Amygdala (tissue), 56 donors: ENCODE measurements at regions not wholly inside any gene's neighbourhood (a gene's known extent, or its start where the extent isn't known, plus 50 kb on each side); places are given as distances from the start of the nearest gene placed in this dataset.

Experiments
- DNase-seq, 56 donors: peaks; one replicate each; lab custom pipeline; 2025; lab: John Stamatoyannopoulos, UW

DNA sequence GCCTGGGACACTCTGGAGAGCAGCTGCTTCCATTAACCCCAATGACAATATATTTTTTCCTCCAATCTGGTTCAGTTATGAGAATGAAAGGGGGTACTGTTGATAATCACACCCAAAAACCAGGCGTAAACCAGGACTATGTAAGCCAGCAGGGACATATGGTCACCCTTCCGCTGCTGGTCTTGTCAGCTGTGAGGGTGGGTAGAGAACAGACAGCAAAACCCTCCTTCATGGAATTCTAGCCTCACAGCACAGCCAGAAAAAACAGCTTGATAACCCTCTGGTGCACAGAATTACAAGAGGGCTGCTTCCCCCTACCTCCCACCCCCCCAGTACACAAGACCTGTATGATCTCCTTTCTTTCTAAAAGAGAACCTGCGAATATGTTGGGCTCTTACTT is 368.8 kb upstream of the ZMIZ1 start:
- DNase-seq: no peak

DNA sequence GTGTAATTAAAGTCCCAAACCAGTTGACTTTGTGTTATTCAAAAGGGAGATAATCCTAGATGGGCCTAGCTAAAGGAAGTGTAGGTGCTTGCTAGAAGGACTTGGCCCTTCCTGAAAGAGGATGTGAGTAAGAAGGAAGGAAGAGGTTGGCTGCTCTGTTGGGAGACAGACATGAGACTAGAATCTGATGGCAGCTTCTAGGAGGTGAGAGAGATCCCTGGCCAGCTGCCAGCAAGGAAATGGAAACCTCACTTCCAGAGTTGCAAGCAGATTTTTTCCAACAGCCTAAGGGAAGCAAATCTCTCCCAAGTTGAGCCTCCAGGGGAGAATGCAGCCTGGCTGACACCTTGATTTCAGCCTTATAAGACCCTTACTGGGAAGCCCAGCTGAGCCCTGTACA is 368.4 kb upstream of the ZMIZ1 start:
- peak in 10 of 56 donors; percentile 4 to 45 (median 12) for DNase-seq

DNA sequence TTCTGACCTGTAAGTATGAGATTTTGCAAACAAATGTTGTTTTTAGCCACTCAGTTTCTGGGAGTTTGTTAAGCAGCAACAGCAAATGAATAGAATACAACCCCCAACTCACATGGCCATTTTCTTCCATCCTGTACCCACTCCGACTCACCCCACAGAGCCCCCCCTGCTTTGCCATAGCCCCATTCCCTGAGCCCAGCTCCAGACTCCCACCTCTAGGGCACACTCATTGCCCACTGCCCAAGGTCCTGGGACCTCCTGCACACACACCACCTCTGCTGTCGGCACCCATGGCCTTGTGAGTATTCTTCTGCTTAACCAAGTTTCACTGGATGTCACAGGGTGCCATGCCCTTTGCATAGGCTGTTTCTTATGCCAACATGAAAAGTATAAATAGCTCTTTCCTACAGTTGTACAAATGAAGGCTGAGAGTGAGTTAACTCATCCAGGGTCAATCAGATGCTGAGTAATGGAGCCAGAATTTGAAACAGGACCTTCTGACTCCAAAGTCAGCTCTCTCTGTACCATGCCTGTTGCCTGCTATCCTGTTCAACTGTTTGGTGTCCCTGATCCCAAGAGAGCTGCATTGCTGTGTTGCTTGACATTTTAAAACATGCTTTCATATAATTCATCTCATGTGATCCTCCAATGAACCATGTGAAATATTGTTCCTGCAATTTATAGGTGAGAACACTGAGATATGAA is 367.8 kb upstream of the ZMIZ1 start:
- DNase-seq: no peak

DNA sequence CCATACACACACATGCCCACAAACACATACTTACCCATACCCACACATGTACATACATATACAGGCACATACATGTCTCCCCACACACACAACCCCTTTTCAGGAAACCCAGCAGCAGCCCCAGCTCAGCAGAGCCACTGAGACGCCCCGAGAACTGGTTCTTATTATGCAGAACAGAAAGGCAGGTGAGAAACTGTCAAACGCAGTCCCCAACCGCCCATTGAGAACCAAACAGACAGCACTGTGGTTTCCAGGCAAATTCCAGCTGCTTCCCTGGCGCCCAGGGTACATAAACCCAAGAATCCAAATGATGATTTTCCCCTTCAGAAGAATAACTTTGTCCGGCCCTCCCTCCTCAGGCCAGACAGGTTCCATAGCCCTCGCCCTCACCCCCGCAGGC is 366.6 kb upstream of the ZMIZ1 start:
- no peak for DNase-seq

DNA sequence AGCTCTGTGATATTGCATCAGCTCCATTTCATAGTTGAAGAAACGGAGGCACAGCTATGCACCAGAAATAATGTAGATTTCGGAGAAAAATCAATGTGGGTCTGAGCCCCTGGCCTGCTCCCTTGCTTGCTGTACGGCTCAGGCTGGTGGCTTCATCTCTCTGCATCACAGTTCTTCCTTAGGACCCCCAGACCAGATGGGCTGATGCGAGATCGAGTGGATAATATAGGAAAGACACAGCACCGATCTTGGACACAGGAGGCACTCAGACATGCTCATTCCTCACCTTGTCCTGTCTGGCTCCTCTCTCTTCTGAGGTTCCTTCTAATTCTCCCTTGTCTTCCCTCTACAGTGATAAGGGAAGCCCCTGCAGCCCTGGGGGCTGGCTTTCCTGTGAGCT is 365.9 kb upstream of the ZMIZ1 start:
- no peak for DNase-seq

DNA sequence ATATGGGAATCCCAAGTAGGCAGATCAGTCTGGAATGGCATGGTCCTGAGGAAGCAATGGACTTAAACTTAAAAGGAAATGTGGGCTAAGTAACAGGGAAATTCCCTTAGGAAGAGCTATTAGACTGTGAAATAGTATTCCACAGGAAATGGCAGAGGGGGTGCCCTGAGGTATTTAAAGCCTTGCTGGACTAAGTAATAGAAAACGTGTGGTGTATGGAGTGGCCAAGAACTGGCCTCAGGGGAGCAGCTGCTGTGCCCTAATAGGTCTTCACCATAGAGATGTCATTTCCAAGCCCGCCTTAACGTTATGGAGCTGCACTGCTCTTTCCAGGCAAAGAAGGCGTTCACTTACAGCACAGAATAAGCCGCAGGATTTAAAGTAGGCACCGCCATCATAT is 365.2 kb upstream of the ZMIZ1 start:
- no peak for DNase-seq

DNA sequence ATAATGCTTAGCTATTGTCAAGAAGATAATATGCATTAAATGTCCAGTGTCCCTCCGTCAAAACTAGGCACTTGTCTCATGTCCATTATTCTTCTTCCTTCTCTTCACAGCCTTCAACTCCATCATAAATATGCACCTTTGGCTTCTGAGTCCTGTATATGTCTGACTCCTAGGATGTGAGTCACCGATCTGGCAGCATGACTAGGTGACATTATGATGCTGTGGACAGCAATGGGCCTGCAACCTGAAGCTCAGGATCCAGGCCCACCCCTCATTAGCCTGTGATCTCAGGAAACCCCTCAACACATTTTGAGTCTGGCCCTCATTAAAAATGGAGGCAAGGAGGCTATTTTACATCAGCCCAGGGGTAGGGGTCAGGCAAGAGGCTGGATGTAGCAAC is 362.5 kb upstream of the ZMIZ1 start:
- no peak for DNase-seq

DNA sequence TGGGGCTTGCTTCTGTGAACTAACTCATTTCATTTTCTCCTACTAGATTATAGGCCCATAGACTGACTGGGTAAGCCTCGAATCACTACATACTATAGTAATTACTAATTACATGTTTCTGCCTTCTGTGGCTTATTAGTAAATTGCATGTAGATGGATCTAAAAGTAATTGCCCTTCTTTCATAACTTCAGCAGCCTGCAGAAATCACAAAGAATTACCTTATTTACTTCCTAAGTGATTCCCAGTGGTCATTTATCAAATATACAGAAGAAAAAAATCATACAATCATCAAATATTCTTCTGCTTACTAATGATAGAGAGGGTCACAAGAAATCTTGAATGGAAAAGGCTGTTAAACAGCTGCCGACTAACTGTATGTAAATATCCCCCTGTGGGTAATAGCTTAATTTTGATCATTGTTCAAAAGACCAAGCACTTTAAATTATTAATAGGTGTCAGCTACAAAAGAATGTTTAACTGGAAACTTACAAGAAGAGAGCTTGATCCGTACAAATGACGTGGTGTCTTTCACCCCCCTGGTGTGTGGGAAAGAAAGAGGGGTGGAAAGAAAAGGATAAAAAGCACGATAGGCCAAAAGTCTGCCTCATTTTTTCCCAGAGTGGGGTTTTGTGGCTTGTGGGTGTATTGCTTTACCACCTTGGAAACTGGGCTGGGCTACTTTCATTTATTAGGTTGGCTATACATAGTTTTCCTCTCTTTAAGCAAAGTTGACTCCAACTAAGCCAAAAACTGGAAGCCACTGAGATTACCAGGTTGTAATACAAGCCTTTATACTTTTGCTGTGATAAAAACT is 361.8 kb upstream of the ZMIZ1 start:
- no peak for DNase-seq

DNA sequence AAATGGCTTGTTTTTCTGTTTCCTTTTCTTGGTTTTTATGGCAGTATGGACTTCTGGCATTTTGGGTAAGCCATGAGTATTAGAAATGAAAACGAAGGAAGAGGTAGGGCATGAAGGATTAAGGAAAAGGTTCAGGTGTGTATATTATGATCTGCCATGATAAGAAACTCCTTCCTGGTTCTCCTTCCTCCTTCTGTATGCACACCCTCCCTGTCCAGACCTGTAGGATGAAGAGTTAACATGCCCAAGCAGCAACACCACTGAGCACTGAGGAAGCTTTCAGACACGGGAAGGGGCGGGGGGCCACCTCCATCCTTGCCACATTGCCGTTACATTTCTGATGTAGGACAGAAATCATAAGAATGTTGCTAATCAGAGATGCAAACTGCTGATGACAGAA is 361.0 kb upstream of the ZMIZ1 start:
- DNase-seq: no peak

DNA sequence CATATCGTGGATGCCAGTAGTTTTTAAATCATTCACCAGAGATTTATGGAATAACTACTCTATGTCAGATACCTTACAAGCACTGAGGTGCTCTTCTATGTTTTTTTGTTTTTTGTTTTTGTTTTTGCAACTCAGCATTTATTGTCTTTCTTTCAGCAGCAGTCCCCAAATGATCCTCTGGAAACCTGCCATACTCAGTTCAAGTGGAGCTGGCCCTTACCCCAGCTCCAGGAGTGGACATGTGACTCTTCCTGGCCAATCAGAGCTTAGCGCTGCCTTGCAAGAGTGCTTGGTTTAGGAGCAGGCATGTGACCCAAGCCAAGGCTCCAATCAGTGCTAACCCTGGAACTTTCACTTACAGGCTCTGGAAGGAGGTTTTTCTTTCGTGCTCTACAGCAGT is 356.6 kb upstream of the ZMIZ1 start:
- peak in 15 of 56 donors; percentile 2 to 52 (median 32) for DNase-seq

DNA sequence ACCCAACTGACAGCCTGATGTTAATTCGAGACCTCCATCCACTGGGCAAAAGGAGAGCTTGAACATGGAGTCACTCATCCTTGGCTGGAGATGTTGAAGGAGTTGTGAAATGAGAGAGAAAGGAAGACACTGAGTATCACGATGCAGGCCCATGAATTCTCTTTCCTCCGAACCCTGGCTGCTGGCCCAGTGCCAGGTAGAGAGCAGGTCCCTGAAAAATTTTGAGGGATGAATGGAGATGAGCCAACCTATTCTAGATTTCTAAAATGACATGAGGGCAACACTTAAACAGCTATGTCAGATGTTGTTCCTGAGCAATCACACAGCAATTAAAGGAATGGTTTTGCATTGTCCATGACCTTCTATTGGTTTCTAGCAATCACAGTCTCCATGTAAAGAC is 355.1 kb upstream of the ZMIZ1 start:
- no peak for DNase-seq

DNA sequence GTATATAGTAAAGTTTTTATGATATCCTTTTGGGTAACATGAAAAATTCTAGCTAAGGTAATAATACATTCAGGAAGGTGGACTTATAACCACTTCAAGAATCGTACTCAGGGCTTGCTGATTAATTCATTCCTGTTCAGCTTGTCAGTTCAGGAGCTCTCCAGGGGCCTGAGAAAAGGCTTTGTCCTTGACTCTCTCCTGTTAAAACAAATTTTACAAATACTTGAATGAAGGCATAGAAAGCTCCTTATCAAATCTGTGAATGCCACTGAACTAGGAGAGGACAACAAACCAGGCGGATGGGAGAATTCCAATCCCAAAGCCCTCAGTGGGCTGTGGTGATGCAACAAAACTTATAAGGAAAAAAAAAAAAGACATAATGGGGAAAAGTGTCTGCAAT is 354.5 kb upstream of the ZMIZ1 start:
- DNase-seq: no peak

DNA sequence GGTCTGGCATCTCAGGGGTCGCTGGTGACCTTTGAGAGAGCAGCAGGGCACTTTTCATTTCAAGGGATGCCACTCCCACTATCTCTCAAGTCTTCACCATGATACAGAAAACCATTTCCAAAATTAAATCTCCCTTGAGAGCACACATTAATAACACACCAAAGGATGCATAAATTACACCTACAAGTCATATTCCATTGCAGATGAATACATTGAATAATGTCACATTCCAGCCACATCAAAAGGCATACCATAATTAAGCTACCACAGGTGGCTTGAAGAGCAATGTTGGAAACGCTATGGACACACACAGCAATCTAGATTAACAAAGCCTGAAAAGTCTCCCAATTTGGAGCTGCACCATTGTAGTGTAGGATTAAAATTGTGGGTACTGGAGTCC is 353.3 kb upstream of the ZMIZ1 start:
- DNase-seq: no peak

DNA sequence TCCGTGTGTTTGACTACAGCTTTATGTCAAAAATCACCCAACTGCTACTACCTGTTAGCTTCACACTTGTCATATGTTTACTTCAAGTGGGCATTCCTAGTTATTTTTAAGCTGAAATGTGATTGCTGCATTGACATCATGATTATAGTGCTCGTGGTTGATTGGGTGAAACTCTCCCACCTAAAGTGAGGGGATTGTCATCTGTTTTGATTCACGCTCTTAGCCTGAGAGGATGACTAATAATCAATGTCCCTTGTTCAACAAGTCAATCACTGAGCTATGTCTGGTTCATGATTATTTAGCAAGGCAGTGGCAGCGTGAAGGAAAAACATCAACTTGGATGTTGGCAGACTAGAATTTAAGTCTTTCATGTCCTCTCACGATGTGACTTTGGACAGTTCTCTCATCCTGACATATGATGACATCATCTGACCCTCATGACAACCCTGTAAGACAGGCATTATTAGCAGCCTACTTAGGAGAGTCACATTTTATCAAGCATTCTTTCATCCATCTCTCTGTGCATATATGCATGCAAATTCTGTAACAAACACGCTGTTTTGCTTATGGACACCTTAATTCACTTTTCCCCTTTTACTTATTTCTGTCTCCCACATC is 352.6 kb upstream of the ZMIZ1 start:
- no peak for DNase-seq

DNA sequence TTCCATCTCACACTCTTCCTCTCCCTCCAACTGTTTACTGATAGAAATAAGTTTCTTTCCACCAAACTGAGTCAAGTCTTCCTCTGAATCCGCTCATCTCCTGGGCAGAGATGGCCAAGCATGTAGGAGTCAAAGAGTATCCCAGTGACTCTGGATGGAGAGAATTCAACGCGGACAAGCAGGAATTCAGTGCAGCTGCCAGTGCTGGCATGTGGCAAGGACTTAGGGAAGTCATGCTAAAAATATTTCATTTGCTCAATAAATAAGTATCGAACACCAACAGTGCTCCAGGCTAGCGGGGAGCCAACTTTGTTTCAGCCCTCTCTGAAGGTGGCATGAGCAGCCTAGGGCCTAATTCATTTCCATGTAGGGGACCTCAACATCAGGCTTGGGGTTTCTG is 351.6 kb upstream of the ZMIZ1 start:
- DNase-seq: no peak

DNA sequence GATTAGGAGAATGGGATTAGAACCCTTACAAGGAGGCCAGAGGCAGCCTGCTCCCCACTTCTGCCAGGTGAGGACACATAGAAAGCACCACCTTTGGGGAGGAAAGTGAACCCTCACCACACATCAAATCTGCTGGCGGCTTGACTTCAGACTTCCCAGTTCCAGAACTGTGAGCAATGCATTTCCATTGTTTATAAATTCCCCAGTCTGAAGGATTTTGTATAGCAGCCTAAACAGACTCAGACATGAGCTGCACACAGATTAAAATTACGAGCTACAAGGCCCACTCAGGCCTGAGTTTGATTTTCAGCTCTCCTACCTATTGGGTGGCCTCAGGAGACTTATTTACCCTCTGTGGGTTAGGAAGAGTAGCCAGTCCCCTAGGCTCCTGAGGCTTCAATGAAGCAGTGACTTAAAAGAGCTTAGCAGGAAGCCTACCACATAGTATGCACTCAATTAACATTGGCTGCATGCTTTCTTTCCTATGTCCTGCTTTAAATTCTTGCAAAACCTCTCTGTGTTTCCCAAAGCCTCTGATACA is 350.7 kb upstream of the ZMIZ1 start:
- DNase-seq: no peak

DNA sequence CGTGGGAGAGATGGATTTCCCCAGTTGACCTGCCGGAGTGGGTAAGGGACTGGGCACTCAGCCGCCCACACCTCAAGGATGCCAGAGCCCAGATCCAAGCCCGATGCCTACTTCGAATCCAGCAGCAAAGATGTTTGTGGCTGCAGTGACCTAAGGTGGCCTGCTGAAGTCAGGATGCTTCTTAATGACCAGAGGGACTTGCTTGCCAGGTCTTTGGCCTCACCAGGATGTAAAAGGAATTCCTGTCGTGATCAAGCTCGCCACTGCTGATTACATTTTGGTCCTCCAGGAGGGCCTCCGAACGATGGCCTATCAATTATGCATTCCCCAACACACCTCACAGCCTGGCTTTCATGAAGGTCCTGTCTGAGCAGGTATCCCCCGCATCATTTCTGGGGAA is 349.5 kb upstream of the ZMIZ1 start:
- DNase-seq: no peak

DNA sequence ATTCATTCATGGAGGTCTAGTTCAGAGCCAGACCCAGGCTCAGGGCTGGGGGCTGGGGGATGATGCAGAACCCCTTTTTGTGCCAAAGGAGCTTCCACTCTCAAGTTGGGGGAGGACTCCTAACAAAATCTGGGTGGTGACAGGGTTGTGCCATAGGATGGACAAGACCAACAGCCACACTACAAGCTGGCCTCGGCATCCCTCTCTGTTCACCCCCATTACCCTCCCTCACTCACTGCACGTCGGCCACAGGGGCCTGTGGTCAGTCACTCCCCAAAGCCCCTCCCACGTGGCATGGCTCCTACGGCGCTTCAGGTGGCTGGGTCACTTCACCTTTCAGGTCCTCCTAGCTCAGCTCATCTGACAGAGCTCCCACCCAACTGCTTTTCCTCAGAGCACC is 348.7 kb upstream of the ZMIZ1 start:
- DNase-seq: no peak

DNA sequence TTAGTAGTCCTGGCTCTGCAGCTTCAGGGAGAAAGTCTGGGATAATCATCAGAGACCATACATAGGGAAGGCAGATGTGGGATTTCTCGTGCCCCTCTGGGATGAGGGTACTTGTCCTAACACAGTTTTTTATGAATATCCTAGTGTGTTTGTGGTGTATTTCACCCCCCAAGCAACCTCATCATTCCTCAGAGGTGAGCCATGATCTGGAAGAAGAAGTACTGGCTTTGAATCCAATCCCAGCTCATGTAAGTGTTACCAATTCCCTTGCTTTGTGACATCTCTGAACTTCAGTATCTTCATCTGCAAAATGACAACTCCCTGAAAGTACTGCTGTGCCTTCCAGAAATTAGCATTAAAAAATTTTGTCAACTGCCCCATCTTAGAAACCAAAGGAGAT is 347.5 kb upstream of the ZMIZ1 start:
- no peak for DNase-seq

DNA sequence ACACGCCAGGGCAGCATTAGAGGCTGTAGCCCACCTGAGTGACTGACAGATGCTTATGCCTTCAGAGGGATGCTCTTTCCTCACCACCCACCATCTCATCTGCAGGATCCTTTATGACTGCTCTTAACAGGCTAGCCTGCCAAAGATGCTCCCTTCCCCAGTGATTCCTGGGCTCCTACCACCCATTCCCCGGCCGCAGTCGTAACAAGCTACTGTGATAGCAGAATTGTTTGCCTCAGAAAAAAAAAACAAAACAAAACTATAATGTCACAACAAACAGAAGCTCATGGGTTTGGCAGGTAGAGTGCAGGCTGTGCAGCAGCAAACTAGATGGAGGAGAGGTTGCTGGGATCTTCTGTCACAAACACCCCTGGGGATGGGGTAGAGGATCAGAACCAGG is 343.9 kb upstream of the ZMIZ1 start:
- no peak for DNase-seq

DNA sequence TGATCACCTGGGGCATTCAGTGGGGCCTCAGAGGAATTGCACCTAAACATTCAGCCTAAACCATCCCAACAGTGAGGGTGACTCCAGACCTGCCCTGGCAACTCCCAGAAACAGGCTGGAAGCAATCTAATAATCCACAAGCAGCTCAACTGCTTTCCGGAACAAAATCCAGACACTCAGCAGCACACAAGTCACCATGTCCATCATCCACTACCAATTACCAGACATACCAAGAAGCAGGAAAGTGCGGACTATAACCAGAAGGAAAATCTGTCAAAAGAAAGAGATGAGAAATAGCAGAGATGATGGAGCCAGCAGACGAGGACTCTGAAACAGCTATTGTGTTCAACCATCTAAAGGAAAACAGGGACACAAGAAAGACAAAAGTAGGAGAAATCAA is 342.6 kb upstream of the ZMIZ1 start:
- DNase-seq: no peak

DNA sequence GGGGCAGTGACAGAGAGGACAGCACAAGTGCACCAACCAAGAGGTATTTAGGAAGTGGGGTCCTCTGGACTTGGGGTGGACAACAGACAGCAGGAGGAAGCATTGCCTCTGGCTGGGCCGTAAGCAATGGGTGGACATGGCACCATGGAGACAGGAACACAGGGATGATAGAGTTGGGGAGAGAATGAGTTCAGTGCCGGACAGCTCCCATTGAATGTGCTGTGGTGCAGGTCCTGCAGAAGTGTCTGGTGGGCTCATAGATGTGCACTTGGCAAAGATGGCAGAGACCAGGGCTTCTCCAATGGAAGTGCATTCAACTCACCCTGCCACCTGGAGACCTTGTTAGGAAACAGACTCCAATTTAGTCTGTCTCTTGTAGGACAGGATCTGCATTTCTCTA is 341.5 kb upstream of the ZMIZ1 start:
- no peak for DNase-seq
